Astrocyte (in vitro differentiated cells and primary cell): ENCODE measurements at regions not wholly inside any gene's neighbourhood (a gene's known extent, or its start where the extent isn't known, plus 50 kb on each side); places are given as distances from the start of the nearest gene placed in this dataset.
"Not testable (repeated sequence)": the region's sequence is repeated elsewhere in the genome, so short reads cannot be mapped to it uniquely, and the experiment has no call there.

Experiments used
- CTCF ChIP-seq: IDR thresholded peaks from 2 replicates; pipeline ENCODE4 v1.5.1; 2011; ENCODE audit warnings: low read depth, mild to moderate bottlenecking, inconsistent platforms, low read length, moderate library complexity; ENCODE audit not compliant: insufficient read depth
- EZH2 ChIP-seq: IDR thresholded peaks from 2 replicates; pipeline ENCODE4 v1.6.1; 2012; ENCODE audit warnings: mild to moderate bottlenecking, low read length, inconsistent platforms; ENCODE audit not compliant: insufficient read depth

GRCh38 chr2:87217741-87218410 is 196.2 kb upstream of the PLGLB1 start:
- TF ChIP-seq EZH2, CTCF: not testable (repeated sequence)
